HG03064 (cell line): ENCODE measurements at regions not wholly inside any gene's neighbourhood (a gene's known extent, or its start where the extent isn't known, plus 50 kb on each side); places are given as distances from the start of the nearest gene placed in this dataset.

Experiments used
- ATAC-seq: cut with Tn5 transposase; IDR thresholded peaks from one replicate; pipeline ENCODE4 v1.9.1; 2021; ENCODE audit warnings: low read depth; ENCODE audit not compliant: unreplicated experiment

DNA sequence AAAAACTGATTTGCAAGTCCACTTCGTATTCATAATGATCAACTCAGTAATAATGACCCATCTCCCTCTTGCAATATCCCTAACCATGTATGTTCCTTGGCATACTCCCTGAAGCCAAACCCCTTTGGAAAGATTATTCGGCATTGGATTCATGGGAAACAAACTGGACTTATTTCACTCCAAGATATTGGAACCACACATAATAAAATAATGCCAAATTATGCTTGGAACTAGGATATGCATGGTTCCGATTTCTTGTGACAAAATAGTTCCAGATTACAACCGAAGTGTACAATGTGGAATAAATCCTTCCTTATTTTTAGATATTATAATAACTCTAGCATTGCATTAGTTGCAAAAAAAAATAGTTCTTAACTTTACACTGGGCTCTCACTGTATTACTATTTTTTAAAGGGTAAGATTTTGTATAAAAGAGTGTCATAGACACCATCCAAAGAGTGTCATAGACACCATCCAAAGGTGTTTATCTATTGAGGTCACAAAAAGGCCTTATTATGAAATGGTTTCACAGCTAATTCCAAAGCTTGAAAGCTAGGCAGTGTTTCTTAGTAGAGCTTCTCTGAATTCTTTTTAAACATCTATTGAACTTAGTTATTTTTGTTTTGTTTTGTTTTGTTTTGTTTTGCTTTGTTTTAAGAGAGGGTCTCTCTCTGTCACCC is 410.9 kb upstream of the JARID2 start:
- no peak for ATAC-seq

- ATAC-seq, result no peak
Measured at GRCh38 chr6:14837435-14837834, 408.4 kb upstream of the JARID2 start.

GRCh38 chr6:14838133-14838583 is 407.7 kb upstream of the JARID2 start:
- ATAC-seq, result no peak

GRCh38 chr6:14841901-14842421 is 403.9 kb upstream of the JARID2 start:
- ATAC-seq, result no peak

DNA sequence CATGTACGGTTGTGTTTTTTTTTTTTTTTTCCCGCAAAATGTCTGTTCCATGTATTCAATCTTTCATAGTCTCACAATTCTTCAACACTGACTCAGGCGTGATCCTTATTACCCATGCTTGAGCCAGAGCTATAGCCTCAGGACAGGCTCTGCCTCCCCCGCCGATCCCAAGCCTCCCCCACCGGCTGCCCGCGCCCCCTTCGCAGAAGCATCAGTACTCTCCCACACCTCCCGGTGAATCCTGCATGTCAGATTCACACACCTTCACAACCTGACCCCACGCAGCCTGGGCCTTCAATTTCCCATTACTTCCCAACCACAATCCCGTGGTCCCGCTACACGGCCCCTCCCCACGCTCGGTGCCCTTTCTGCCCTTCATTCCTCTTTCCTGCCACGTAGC is 401.5 kb upstream of the JARID2 start:
- no peak for ATAC-seq

- ATAC-seq, result no peak
Measured at GRCh38 chr6:14848019-14848418, 397.9 kb upstream of the JARID2 start.

DNA sequence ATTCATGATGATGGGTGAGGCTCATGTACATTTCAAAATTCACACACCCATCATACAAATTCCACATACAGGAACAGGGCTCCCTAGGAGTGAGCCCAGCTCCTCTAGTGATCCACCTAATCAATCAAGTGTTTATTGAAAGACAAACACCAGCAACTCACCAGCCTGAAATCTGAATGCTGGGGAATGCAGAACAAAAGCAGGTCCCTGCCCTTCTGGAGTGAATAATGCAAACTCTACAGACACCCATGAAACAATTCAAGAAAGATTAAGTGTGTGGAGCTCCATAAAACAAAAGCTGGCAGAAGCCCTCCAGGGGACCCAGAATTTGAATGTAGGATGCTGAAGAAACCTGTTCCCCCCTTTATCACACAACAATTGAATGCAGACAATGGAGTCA is 396.7 kb upstream of the JARID2 start:
- ATAC-seq, result no peak

GRCh38 chr6:14851281-14851680 is 394.6 kb upstream of the JARID2 start:
- ATAC-seq, result no peak

DNA sequence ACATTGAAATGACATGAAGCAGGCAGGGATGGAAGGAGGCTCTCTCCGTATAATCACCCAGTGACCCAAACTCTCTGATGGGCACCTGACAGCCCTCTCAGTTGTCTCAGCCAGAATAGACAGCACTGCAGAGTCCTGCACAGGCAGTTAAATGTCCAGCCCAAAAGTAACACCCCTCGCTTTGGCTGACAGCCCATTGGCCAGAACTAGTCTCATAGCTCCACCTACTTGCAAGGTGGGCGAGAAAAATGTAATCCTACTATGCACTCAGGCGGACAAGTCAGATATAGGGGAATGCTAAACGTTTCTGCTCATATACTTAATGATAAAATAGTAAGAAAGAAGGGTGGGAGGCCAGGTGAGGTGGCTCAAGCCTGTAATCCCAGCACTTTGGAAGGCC is 393.5 kb upstream of the JARID2 start:
- no peak for ATAC-seq

GRCh38 chr6:14856177-14856576 is 389.7 kb upstream of the JARID2 start:
- ATAC-seq, result no peak

- ATAC-seq, result no peak
Measured at GRCh38 chr6:14857001-14857400, 388.9 kb upstream of the JARID2 start.

DNA sequence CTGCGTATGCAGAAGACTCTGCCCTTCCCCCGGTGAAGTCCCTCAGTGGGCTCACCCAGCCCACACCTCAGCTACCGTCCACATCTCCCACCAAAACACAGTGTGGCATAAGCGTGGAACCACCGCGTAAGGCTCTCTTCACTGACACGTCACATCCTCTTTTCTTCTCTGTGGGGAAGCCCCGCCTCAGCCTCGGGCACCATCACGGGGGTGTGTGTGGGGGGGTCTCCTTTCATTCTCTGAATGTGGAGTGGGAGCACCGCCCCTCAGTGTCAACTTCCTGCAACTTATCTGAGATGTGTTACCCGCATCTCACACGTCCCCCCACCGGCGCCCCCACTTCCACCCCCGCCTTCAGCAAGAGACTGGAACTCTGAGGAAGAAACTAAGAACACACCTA is 388.4 kb upstream of the JARID2 start:
- no peak for ATAC-seq

DNA sequence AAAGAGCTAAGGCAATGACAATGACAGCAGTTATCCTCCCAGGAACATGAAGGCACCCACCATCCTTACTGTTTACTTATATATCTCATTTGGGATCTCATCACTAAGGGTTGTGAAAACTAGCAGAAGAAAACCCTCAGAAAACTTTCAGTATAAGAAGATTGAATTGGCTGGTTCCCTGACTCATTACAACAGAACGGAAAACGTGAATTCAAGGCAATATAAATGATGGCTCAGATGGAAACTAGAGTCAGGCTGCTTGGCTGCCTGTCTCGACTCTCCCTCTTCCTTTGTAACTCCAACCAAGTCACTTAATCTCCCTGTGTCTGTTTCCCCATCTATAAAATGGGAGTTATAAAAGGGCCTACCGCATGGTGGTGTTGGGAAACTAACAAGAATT is 387.1 kb upstream of the JARID2 start:
- ATAC-seq, result no peak

DNA sequence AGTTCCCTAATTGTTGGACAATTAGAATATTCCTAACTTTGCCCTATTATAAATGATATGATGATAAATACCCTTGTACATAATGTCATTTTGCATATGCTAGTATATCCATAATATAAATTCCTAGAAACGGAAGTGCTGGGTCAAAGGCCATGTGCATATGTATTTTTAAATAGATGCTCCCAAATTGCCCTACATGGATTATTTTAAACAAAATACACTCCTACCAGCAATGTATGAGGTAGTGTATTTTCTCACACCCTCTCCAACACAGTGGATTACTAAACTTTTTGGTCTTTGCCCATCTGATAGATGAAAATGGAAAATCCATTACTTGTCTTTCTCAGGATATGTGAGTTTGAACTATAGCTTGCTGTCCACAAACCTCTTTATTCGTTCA is 385.1 kb upstream of the JARID2 start:
- no peak for ATAC-seq

DNA sequence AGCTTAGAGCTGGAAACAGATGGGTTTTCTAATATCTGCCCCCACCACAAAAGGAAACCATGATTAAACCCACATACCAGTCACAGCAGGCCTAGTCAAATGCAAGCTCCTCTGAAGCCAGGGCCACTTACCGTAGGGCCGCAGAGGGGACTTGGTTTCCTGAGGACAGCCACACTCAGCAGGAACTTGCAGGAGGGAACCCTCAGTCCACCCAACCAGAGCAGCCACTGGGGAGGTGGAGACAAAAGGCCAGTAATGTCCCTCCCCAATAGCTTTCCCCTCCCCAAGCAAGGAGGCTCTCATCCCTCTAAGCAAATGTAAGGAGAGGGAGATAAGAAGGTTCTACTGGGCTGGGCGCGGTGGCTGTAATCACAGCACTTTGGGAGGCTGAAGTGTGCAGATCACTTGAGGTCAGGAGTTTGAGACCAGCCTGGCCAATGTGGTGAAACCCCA is 384.4 kb upstream of the JARID2 start:
- ATAC-seq, result no peak

DNA sequence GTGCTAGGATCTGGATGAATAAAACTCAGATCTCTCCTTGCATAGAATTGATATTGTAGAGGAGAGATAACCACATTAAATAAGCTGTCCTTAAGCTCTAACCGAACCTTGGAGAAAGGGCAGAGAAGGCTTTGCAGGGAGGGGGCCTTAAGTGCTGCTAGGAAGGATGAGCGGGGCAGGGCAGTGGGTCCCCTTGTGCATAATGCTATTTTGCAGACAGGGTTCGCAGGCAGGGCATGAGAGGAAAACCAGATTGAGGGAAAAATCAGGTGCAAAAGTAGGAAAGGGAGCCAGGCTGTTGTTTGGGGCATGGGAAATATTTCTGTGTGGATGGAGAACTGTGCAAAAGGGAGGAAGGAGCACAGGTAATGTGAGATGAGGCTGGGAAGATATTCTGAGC is 383.0 kb upstream of the JARID2 start:
- ATAC-seq, result no peak

DNA sequence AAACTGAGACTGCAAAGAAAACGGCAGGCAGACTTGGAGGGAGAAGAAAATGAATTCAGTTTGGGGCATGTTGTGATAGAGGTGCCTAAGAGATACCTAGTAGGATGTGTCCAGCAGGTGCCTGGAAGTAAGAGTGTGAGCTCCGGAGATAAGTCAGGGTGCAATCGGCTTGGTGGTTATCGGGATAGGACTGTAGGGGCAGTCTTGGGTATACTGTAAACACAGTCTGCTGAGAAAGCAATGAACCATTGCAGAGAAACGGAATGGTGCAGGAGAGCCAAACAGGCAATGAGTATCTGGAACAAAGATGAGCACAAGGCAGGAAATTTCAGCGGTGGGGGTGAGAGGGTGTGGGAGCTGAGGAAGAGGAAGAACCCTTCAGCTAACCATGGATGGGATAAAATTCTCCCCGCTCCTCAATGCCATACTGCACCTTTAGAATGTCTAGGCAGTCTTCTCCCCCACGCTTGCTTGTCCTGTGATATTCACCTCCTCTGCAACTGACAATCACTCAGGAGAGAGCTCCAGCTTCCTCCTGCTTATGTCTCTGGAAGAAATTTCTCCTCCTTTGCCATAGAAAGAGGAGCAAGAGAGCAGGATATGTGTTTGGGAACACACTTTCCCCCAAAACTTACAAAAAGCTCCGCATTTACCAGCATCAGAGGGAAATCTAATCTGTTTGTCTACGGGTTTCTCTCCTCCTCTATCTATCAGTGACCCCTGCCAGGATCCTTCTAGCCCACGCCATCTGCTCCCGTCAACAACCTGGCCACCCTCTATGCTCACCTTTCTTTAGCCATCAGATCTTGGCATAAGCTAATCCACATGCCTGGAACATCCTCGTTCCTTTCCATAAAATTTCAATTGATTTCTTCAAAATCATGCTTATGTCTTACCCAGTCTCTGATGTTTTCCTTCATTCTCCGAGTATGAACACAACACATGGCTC is 381.7 kb upstream of the JARID2 start:
- no peak for ATAC-seq

DNA sequence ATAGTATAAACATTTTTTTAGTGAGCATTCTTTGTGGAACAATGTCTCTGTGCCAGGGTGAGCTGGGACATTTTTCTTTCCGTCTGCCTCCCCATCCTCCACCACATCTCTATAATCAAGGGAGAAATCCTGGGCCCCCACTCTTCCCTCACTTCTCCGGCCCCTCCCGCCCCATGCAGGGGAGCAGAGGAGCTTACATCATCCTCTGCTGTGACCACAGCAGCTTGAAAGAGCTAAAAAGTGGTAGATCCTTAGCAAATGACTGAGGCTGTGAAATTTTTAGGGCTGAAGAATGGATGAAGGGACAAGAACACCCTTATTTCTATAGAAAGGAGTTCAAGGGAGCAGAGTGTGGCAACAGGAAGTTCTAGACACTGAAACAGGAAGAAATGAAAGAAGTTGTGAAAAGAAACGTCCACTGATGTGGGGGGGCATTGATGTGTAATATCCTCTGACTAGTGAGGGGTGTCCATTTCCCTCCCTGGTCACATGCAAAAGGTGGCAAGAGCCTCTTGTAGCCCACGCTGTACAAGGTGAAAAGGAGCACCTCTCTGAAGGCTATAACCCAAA is 380.3 kb upstream of the JARID2 start:
- ATAC-seq, result no peak

GRCh38 chr6:14867802-14868201 is 378.1 kb upstream of the JARID2 start:
- no peak for ATAC-seq

- no peak for ATAC-seq
Measured at GRCh38 chr6:14871221-14871620, 374.6 kb upstream of the JARID2 start.

- no peak for ATAC-seq
Measured at GRCh38 chr6:14873101-14873500, 372.8 kb upstream of the JARID2 start.
